Ecto neural progenitor cell (in vitro differentiated cells): ENCODE measurements at regions not wholly inside any gene's neighbourhood (a gene's known extent, or its start where the extent isn't known, plus 50 kb on each side); places are given as distances from the start of the nearest gene placed in this dataset.

Experiments
- DNase-seq: peaks from one replicate; pipeline ENCODE4 v3.0.0-alpha.2; 2018; ENCODE audit warnings: low spot score

DNA sequence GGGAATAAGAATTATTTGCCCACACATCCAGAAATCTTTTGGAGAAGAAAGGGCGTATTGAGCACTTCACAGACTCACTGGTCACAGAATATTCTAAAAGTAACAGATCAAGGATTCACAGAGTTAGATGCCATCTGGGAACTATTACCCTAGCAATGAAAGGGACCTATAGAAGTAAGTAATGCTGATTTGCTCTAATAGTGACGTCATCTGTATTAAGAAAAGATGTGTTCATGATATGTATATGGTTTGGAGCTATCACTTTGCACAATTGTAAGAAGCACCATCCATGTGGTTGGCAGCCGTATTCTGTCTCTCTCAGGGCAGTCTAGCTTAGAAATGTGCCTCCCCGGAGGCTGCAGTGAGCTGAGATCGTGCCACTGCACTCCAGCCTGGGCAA lies 52.8 kb upstream of the SV2C start:
- no peak for DNase-seq

DNA sequence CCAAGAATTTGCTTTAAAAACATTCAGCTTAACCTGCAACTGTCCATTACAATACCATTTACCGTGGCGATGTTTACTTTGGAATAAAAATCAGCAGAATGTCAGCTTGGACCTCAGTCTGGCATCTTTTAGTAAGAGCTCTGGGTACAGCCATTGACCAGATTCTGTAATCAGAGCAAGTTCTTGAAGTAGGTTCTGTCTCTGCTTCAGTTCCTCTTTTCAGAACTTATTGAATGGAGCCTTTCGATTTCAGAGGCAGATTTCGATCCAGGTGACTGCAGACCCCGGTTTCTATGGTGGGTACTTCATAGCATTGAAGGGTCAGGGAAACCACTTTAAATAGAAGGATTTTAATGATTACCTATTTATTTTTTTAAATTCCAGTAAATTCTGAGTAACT lies 53.4 kb upstream of the SV2C start:
- no peak for DNase-seq

GRCh38 chr5:76025790-76026189 lies 57.4 kb upstream of the SV2C start:
- no peak for DNase-seq

- DNase-seq = no peak
Observed at GRCh38 chr5:76025069-76025468, 58.1 kb upstream of the SV2C start.

- no peak for DNase-seq
Observed at GRCh38 chr5:76022611-76023010, 60.6 kb upstream of the SV2C start.

- no peak for DNase-seq
Observed at GRCh38 chr5:76021936-76022584, 61.1 kb upstream of the SV2C start.

- DNase-seq = no peak
Observed at GRCh38 chr5:76016258-76016657, 66.9 kb upstream of the SV2C start.

DNA sequence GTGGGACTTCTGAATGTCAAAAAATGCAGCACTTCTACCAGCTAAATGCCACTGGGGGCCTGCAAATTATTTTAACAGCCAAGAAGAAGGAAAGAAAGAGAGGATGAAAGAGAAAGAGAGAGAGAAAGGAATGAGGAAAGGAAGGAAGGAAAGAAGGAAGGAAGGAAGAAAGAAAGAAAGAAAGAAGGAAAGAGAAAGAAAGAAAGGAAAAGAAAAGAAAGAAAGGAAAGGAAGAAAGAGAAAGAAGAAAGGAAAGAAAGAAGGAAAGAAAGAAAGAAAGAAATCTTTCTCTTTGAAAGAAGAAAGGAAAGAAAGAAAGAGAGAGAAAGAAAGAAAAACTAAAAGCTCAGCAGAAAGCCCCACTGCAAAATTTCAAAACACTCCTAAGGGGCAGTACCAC lies 69.2 kb upstream of the SV2C start:
- DNase-seq = no peak

DNA sequence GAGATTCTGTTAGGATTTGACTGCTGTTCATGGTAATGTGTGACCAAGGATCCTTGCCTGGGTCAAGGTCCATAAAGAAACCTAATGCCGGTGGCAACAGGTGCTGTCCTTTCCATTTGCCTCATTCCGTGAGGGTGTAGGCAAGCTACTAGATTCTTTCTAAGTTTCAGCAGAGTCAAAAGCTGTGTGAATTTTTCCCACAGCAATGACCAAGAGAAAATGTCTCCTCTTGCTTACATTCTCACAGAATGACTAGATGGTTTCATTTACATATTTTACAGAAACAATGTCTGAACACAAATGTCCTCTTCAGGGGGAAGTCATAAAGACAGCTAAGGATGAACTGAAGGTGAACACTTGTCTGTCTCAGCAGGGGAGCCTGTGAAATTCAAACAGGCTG lies 75.3 kb upstream of the SV2C start:
- DNase-seq = no peak

- DNase-seq = no peak
Observed at GRCh38 chr5:76000582-76000981, 82.6 kb upstream of the SV2C start.

DNA sequence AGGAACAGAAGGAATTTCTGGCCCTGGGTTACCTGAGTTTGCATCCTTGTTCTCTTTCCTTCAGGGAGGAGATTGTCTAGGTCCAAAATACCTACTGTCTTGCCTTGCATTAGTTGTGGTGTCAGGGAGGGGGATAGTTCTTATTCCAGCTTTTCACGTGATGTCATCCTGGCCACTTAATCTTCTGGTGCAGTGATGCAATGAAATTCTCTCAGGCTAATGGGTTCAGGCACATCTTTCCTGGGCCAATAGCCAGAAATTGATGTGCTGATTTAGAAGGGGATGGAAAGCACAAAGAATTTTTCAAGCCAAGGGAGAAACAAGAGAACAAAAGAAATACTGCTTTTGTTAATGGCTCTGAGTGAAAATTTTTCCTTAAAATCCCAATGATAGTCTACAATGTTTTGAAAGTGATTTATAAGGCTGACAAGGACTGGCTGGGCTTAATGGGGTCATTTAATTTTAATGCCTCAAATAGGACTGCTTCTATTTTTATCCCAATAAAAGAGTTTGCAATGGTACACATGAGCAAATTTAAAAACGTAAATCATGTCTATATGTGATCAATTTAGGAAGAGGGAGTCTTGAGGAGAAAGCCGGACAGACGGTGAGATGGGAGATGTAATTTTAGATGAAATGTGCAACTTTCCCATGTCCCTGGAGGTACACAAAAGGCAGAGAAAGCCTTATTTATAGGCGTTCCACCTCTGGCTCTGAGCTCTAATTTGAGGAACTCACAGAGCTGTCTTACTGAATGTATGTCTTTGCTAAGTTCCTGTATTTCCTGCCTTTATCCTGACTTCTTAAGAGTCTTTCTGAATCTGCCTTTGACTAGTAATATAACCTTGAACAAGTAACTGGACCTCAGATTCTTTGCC lies 89.3 kb upstream of the SV2C start:
- DNase-seq = no peak

DNA sequence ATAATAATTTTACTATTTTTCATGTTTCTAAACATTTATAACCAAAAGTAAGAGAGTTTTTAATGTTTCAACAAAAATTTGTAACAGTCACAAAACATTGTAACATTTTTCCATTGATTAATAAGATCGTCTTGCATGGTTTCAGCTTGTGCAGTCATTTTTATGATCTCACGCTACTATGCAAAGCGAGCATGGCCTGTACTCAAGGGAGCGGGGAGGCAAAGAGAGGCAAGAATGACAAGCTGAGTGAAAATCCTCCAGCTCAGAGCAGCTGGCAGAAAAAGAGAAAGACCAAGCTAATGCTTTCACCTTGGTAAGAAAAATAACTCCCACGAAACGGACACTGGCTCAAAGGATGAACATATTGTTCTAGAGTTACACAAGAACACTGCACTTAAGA lies 90.0 kb upstream of the SV2C start:
- no peak for DNase-seq

- DNase-seq = no peak
Observed at GRCh38 chr5:75992753-75993152, 90.4 kb upstream of the SV2C start.

DNA sequence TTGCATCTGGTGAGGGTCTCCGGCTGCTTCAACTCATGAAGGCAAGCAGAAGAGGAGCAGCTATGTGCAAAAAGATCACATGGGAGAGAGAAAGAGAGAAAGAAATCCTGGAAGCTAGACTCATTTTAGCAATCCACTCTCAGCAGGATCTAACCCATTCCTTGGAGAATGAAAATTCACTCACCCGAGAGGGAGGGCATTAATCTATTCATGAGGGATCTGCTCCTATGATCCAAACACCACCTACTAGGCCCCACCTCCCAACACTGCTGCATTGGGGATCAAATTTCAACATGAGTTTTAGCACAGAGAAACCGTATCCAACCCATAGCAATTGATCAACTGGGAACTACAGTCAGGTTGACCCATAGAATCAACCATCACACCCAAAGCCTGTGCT lies 98.1 kb upstream of the SV2C start:
- no peak for DNase-seq

GRCh38 chr5:75975496-75975895 lies 107.7 kb upstream of the SV2C start:
- DNase-seq = no peak

GRCh38 chr5:75965292-75965691 lies 117.9 kb upstream of the SV2C start:
- DNase-seq = no peak

GRCh38 chr5:75964008-75964407 lies 119.2 kb upstream of the SV2C start:
- no peak for DNase-seq

DNA sequence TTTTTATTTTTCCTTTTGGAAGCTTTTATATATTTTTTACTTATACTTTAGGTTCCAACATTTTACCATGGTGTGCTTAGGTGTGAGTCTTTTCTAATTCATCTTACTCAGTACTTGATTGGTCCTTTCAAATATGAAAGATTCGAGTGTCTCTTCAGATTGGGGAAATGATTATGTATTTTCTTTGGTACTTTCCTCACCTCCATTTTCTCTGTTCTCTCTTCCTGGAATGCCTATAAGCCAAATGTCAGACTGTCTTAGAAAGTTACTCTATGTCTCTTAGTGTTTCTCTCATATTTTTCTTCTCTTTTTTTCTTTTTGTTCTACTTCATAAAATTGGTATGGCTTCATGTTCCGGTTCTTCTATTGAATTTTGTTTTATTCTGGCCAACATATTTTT lies 119.6 kb upstream of the SV2C start:
- no peak for DNase-seq

- no peak for DNase-seq
Observed at GRCh38 chr5:75961818-75962217, 121.4 kb upstream of the SV2C start.

DNA sequence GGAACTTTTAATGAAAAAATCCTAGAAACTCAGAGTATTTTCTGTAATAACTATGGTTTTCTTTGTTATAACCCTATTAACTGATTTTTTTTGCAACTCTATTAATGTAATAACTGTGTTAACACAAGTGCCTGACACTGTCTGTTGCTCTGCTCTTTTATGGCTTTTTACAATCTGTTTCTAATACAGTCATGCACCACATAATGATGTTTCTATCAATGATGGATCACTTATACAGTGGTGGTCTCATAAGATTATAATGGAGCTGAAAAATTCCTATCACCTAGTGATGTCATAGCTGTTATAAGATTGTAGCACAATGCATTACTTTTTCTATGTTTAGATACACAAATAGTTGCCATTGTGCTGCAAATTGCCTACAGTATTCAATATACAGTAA lies 123.1 kb upstream of the SV2C start:
- DNase-seq = no peak

DNA sequence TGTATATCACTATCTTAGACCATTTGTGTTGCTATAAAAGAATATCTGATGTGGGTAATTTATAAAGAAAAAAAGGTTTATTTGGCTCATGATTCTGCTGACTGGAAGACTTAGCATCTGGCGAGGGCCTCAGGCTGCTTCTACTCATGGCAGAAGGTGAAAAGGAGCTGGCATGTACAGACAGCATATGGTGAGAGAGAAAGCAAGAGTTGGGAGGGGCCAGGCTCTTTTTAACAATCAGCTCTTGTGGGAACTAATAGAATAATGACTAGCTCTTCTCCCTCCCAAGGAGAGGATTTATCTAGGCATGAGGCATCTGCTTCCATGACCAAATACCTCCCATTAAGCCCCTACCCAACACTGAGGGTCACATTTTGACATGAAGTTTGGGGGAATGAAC lies 130.2 kb upstream of the SV2C start:
- no peak for DNase-seq

DNA sequence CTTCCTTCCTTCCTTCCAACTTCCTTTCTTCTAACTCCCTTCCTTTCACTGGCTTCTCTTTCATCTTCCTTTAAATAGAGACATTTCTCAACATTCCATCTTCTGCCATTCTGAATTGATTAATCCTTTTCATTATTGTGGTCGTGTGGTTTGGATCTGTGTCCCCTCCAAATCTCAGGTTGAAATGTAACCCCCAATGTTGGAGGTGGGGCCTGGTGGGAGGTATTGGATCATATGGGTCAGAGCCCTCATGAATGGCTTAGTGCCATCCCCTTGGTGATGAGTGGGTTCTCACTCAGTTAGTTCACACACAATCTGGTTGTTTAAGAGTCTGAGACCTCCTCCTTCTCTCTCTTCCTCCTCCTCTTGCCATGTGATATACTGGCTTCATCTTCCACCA lies 130.9 kb upstream of the SV2C start:
- no peak for DNase-seq

DNA sequence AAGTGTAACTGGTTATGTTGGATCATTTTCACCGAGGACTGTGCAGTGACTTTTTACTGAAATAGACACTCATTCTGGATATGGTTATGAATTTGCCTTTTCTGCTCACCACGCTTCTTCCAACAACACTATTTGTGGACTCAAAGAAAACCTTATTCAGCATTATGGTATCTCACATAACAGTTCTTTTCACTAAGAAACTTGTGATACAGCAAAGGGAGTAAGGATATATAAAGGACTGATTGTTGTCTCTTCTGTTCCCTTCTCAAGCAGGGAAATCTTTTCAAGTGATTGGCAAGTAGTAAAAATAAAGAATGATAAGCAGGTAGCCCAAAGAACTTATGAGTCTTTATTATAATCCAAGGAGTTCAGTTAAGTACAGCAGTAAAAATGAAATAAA lies 131.5 kb upstream of the SV2C start:
- DNase-seq = no peak

GRCh38 chr5:75951158-75951557 lies 132.0 kb upstream of the SV2C start:
- no peak for DNase-seq
